Activated naive CD8-positive, alpha-beta T cell treated with anti-CD3 and anti-CD28 coated beads, Interleukin-2, amount 10 ng/mL, durations not matched to agents 7 days and 5 days (primary cell): ENCODE measurements at regions not wholly inside any gene's neighbourhood (a gene's known extent, or its start where the extent isn't known, plus 50 kb on each side); places are given as distances from the start of the nearest gene placed in this dataset.
A peak's percentile ranks its signal among the peaks of the same experiment; 100 is the strongest.
"Not testable (repeated sequence)": the region's sequence is repeated elsewhere in the genome, so short reads cannot be mapped to it uniquely, and the experiment has no call there.

Experiments used
- ATAC-seq: fragments of 150-1000 bp; cut with Tn5 transposase; one replicate; pipeline ENCODE4 v1.10.0; 2021; ENCODE audit warnings: low read depth, moderate library complexity
- POLR2A ChIA-PET: fragments of 350-600 bp; sonication (Branson Sonifier 250); formaldehyde crosslinking; loops from one replicate; lab custom pipeline; 2021; ENCODE audit warnings: antibody characterized with exemption; lab: Charles Lee
- DNase-seq: peaks from one replicate; pipeline ENCODE4 v3.0.0; 2021
- H3K27ac Mint-ChIP-seq: one replicate; pipeline ENCODE4 v1.8.0; 2022; ENCODE audit warnings: mild to moderate bottlenecking, mixed read lengths
- H3K27me3 Mint-ChIP-seq: one replicate; pipeline ENCODE4 v1.8.0; 2022; ENCODE audit warnings: mild to moderate bottlenecking, moderate library complexity, mixed read lengths
- H3K36me3 Mint-ChIP-seq: one replicate; pipeline ENCODE4 v1.8.0; 2021; ENCODE audit warnings: mild to moderate bottlenecking, mixed read lengths
- H3K4me1 Mint-ChIP-seq: one replicate; pipeline ENCODE4 v1.8.0; 2021; ENCODE audit warnings: mixed read lengths
- H3K4me3 Mint-ChIP-seq: one replicate; pipeline ENCODE4 v1.8.0; 2022; ENCODE audit warnings: mild to moderate bottlenecking, moderate library complexity, mixed read lengths
- H3K9me3 Mint-ChIP-seq: one replicate; pipeline ENCODE4 v1.8.0; 2021; ENCODE audit warnings: mixed read lengths

DNA sequence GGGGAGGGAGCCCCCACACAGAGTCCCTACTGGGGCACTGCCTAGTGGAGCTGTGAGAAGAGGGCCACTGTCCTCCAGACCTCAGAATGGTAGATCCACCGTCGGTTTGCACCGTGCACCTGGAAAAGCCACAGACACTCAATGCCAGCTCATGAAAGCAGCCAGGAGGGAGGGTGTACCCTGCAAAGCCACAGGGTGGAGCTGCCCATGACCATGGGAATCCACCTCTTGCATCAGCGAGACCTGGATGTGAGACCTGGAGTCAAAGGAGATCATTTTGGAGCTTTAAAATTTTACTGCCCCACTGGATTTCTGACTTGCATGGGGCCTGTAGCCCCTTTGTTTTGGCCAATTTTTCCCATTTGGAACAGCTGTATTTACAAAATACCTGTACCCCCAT lies 188.1 kb upstream of the IRX4 start:
- H3K27ac Mint-ChIP-seq, ATAC-seq, H3K36me3 Mint-ChIP-seq, DNase-seq, H3K9me3 Mint-ChIP-seq, H3K27me3 Mint-ChIP-seq, POLR2A ChIA-PET, H3K4me1 Mint-ChIP-seq, H3K4me3 Mint-ChIP-seq: not testable (repeated sequence)

DNA sequence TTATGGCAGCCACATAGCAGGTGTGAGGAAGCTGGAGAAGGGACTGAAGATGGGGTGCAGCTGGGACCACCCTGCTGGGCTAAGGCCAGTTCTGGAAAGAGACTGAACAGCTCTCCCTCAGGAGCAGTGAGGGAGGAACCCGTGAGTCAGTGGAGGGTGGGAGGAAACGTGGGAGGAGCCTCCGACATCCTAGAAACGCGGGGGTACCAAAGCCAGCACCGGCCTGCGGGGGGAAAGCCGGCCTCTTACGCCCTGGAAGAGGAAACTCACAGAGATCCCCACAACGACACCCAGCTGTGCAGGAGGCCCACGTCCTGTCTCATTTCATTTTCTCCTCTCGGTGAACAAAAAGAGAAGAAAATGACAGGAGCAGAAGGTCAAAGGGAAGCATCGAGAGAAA lies 185.8 kb upstream of the IRX4 start:
- no peak for ATAC-seq
- peaks cover under 1% of the 10 kb centered on the region for H3K9me3 Mint-ChIP-seq
- peaks cover 3% of the 10 kb centered on the region for H3K27me3 Mint-ChIP-seq
- POLR2A ChIA-PET: no interaction called here
- no peak overlapping the region for H3K27ac Mint-ChIP-seq
- DNase-seq: no peak
- no peak overlapping the region for H3K4me3 Mint-ChIP-seq
- no peaks in the 10 kb centered on the region for H3K4me1 Mint-ChIP-seq
- H3K36me3 Mint-ChIP-seq: no peaks in the 10 kb centered on the region

DNA sequence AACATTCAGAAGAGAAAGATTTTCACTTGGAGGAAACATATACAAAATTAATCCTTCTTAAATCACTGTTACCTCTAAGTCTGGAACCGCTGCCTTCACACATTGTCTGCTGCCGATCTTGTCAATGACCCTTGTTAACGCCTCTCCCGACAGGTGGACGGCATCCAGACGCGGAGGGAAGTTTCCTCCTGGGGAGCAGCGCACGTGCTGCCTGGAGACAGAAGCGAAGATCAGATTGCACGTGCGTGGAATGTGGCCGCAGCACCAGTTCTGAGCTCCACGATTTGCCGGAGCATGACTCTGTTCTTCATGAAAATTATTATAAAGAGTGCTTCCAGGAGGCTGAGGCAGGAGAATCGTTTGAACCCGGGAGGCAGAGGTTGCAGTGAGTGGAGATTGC lies 183.6 kb upstream of the IRX4 start:
- DNase-seq (no peak), ATAC-seq (no peak)
- H3K4me3 Mint-ChIP-seq: no peak overlapping the region
- H3K27ac Mint-ChIP-seq: no peak overlapping the region
- POLR2A ChIA-PET: no interaction called here
- no peaks in the 10 kb centered on the region for H3K36me3 Mint-ChIP-seq
- H3K4me1 Mint-ChIP-seq: no peaks in the 10 kb centered on the region
- peaks cover 7% of the 10 kb centered on the region for H3K27me3 Mint-ChIP-seq
- peaks cover 2% of the 10 kb centered on the region for H3K9me3 Mint-ChIP-seq

DNA sequence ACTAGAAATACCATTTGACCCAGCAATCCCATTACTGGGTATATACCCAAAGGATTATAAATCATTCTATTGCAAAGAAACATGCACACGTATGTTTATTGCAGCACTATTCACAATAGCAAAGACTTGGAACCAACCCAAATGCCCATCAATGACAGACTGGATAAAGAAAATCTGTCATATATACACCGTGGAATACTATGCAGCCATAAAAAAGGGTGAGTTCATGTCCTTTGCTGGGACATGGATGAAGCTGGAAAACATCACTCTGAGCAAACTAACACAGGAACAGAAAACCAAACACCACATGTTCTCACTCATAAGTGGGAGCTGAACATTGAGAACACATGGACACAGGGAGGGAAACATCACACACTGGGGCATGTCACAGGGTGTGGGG lies 180.7 kb upstream of the IRX4 start:
- H3K27ac Mint-ChIP-seq, H3K36me3 Mint-ChIP-seq, POLR2A ChIA-PET, DNase-seq, H3K4me1 Mint-ChIP-seq, H3K4me3 Mint-ChIP-seq, H3K27me3 Mint-ChIP-seq, ATAC-seq, H3K9me3 Mint-ChIP-seq: not testable (repeated sequence)

DNA sequence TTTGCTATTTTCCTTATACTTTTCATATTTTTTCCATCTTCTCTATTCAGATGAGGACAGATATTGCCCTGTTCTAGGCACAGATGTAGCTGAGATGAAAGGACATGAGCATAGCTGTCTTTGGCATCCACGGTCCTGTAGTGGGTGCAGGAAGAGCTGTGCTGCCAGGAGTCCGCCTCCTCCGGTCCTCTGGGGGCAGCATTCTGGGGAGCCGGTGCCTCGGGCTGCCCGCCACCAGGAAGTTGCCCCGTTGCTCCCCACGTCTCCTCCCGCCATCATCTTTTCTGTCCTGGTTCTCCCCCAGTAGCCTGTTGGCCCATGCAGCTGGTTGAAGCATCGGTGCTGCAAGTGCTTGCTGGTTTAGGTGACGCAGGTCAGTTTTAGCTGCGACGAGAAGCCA lies 170.0 kb upstream of the IRX4 start:
- POLR2A ChIA-PET: no interaction called here
- H3K27me3 Mint-ChIP-seq: peaks cover 11% of the 10 kb centered on the region
- ATAC-seq (no peak), DNase-seq (no peak)
- no peaks in the 10 kb centered on the region for H3K36me3 Mint-ChIP-seq
- no peaks in the 10 kb centered on the region for H3K4me1 Mint-ChIP-seq
- H3K9me3 Mint-ChIP-seq: no peaks in the 10 kb centered on the region
- no peak overlapping the region for H3K27ac Mint-ChIP-seq
- no peak overlapping the region for H3K4me3 Mint-ChIP-seq

DNA sequence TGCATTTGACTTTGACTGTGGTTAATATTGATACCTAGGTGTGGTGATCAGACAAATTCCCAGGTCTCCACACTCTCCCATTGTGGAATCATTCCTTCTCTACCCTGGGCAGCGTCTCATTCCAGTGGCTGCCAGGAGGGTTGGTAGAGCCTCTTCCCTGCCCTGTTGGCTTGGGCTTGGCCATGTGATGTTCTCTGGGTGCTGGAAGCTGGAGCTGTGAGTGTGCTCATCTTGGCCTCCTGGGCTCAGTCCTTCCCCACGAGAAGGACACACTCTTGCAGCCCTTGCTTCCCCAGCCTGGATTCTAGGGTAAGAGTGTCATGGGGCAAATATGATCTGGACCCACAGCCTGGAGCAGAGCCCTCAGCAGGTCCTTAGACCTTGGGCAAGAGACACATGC lies 167.2 kb upstream of the IRX4 start:
- no peaks in the 10 kb centered on the region for H3K4me1 Mint-ChIP-seq
- H3K27ac Mint-ChIP-seq: no peak overlapping the region
- H3K4me3 Mint-ChIP-seq: no peak overlapping the region
- POLR2A ChIA-PET: no interaction called here
- H3K36me3 Mint-ChIP-seq: no peaks in the 10 kb centered on the region
- peaks cover 17% of the 10 kb centered on the region for H3K27me3 Mint-ChIP-seq
- H3K9me3 Mint-ChIP-seq: peaks cover 2% of the 10 kb centered on the region
- no peak for DNase-seq
- no peak for ATAC-seq

DNA sequence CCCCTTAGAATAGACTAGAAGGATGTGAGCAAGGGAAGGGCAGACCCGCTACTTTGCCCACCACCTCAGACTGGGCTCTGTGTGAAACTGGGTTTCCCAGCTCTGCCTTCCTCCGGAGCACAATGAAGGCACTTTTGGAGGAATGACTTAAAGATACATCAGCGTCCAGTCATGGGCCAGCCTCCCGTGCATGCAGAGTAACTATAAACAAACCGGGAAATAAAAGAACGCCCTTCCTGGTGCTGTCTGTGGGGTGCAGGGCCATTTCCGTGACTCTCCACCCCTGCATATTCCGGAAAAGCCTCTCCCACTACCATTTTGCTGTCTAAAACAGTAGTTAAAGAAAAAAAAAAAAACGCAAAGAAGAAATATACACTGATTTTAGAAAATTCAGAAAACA lies 165.9 kb upstream of the IRX4 start:
- H3K4me1 Mint-ChIP-seq: no peaks in the 10 kb centered on the region
- POLR2A ChIA-PET: no interaction called here
- DNase-seq: no peak
- peaks cover 16% of the 10 kb centered on the region for H3K27me3 Mint-ChIP-seq
- H3K27ac Mint-ChIP-seq: no peak overlapping the region
- H3K36me3 Mint-ChIP-seq: no peaks in the 10 kb centered on the region
- no peak for ATAC-seq
- no peak overlapping the region for H3K4me3 Mint-ChIP-seq
- H3K9me3 Mint-ChIP-seq: peaks cover 2% of the 10 kb centered on the region

DNA sequence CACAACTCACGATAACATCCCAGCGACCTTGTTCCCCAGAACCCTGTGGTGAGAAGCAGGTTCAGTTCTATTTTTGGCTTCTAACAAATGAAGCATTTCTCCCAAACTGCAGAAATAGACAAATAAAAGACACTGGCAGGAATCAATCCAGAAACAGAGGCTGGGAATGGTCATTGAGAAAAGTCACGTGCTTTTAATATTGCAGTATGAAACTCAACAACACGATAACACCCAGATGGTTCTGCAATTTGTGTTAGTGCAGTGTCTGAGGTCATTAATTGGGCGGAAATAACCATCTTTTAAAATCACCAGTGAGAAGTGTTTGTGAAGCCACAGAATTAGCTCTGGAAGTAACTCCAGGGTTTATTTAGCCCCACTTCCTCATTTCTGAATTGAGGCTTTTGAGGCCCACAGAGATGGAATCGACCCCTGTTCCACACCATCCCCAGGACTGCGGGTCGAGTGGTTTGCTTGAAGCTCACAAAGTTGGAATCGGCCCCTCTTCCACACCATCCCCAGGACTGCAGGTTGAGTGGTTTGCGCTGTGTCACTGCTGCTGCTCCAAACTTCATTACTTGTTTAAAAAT lies 164.7 kb upstream of the IRX4 start:
- Mint-ChIP-seq H3K4me3 (no peak overlapping the region), H3K27ac (no peak overlapping the region), H3K9me3 (peaks cover 2% of the 10 kb centered on the region), H3K36me3 (no peaks in the 10 kb centered on the region), H3K4me1 (no peaks in the 10 kb centered on the region), H3K27me3 (peaks cover 16% of the 10 kb centered on the region)
- POLR2A ChIA-PET: no interaction called here
- DNase-seq (no peak), ATAC-seq (no peak)

DNA sequence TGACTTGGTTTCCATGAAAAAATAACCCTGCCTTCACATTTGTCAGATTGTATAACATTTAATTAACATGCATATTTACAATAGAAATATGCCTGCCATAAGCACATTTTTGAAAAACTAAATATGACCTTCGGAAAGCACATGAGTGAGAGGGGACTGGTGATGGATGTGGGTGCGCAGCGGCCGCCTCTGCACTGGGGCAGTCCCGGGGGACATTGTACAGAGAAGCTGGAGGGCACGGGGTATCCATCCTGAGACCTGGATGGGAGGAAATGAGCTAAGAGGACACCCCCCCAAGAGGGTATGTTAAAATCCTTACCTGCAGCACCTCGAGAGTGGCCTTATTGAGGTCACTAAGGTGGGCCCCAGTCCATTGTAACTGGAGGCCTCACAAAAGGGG lies 161.3 kb upstream of the IRX4 start:
- no peak for ATAC-seq
- H3K27me3 Mint-ChIP-seq: peaks cover 9% of the 10 kb centered on the region
- no peak for DNase-seq

DNA sequence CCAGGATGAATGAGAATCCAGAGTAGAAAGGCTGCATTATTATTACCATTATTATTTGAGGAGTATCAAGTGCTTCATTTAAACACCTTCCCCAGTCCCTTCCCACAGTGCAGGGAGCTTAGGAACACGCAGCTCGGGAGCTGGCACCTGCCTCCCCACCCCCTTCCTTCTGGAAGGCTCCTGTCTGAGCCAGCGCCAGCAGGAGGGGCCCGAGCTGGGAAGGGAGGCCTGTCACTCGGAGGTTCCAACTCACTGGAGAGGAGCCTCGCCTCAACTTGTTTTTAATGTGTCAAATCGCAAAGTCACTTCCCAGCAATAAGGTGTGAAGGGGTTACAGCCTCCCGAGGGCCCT lies 156.4 kb upstream of the IRX4 start:
- no peak overlapping the region for H3K4me3 Mint-ChIP-seq
- H3K27ac Mint-ChIP-seq: no peak overlapping the region
- POLR2A ChIA-PET: no interaction called here
- H3K36me3 Mint-ChIP-seq: no peaks in the 10 kb centered on the region
- peaks cover 20% of the 10 kb centered on the region for H3K27me3 Mint-ChIP-seq
- ATAC-seq: no peak
- no peaks in the 10 kb centered on the region for H3K9me3 Mint-ChIP-seq
- H3K4me1 Mint-ChIP-seq: no peaks in the 10 kb centered on the region
- DNase-seq: no peak

More for the DNA sequence above, 161.3 kb upstream of the IRX4 start:
- Mint-ChIP-seq H3K27ac (no peak overlapping the region), H3K9me3 (peaks cover 2% of the 10 kb centered on the region), H3K36me3 (no peaks in the 10 kb centered on the region), H3K4me1 (no peaks in the 10 kb centered on the region), H3K4me3 (no peak overlapping the region)
- POLR2A ChIA-PET: no interaction called here

DNA sequence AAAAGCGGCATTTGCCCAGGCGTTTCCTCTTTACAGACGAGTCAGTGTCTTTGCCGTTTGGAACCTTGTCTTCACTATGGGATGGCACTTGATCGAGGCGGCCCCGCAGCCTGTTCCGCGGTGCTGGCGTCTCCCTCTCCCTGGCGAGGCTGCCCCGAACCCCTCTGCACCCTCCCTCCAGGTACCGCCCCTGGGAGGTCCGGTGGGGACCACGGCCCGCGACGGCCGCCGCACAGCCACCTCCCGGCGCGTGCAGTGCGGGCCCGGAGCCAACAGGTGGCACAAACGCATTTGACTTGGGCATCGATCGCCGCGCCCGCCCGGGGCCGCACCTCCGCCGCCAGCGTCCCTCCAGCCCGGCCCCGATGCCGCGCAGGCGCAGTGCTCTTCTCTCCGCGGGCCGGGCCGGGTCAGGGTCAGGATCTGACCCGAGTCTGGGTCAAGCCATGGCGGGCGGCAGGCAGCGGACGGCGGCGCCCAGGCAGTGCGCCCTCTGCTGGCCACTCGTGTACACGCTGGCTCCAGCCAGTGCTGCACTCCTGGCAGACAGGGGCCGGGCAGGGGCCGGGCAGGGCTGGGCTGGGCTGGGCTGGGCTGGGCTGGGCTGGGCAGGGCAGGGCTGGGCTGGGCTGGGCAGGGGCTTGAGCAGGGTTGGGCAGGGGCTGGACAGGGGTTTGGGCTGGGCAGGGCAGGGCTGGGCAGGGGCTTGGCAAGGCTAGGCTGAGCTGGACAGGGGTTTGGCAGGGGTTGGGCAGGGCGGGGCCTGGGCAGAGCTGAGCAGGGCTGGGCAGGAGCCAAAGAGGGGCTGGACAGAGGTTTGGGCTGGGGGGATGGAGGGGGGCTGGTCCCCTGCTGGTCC lies 155.8 kb upstream of the IRX4 start:
- POLR2A ChIA-PET: no interaction called here
- no peaks in the 10 kb centered on the region for H3K36me3 Mint-ChIP-seq
- H3K4me1 Mint-ChIP-seq: no peaks in the 10 kb centered on the region
- ATAC-seq: peak; percentile 91
- H3K9me3 Mint-ChIP-seq: no peaks in the 10 kb centered on the region
- H3K4me3 Mint-ChIP-seq: peak overlapping the region; percentile 68
- peak; percentile 80 for DNase-seq
- peaks cover 20% of the 10 kb centered on the region for H3K27me3 Mint-ChIP-seq
- no peak overlapping the region for H3K27ac Mint-ChIP-seq

DNA sequence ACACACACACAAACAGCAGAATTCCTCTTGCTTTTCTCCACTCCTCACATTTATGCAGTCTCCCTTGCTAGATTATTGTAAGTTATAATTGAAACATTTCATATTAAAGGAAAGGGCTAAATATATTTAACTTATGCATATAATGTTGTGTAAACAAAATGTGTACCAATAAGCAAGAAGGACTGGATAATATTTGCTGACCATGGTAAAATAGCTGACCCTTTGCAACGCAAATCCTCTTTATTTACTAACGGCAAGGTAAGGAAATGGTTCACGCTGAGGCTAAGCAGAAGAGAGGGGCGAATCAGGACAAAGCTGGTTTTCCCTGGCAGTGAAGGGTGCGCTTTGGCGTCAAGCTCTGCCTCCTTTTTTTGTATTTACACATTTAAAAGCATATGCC lies 154.2 kb upstream of the IRX4 start:
- H3K27me3 Mint-ChIP-seq: peaks cover 33% of the 10 kb centered on the region
- no peak for DNase-seq
- H3K4me1 Mint-ChIP-seq: no peaks in the 10 kb centered on the region
- ATAC-seq: no peak
- H3K36me3 Mint-ChIP-seq: no peaks in the 10 kb centered on the region
- H3K4me3 Mint-ChIP-seq: no peak overlapping the region
- no peaks in the 10 kb centered on the region for H3K9me3 Mint-ChIP-seq
- H3K27ac Mint-ChIP-seq: no peak overlapping the region
- POLR2A ChIA-PET: no interaction called here

DNA sequence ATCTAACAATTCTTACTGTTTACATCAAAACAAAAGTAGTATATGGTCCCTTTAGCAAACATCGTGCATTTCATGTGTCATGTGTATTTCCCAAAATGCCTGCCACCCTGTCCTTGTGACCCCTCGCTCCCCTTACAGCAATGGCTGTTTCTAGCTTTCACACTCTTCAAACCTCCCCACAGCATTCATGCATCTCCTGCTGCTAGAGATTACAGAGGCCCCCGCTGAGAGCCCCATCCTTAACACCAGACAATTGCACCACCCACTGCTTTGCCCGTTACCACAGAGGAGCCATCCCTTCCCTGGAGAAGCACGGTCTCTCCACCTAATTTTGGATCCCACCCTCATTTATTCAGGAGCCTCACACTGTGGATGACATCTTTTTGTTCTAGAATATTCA lies 149.7 kb upstream of the IRX4 start:
- DNase-seq (no peak), ATAC-seq (no peak)
- Mint-ChIP-seq H3K27me3 (peaks cover 39% of the 10 kb centered on the region), H3K4me3 (no peak overlapping the region), H3K27ac (no peak overlapping the region), H3K36me3 (no peaks in the 10 kb centered on the region), H3K4me1 (no peaks in the 10 kb centered on the region), H3K9me3 (no peaks in the 10 kb centered on the region)
- POLR2A ChIA-PET: no interaction called here

DNA sequence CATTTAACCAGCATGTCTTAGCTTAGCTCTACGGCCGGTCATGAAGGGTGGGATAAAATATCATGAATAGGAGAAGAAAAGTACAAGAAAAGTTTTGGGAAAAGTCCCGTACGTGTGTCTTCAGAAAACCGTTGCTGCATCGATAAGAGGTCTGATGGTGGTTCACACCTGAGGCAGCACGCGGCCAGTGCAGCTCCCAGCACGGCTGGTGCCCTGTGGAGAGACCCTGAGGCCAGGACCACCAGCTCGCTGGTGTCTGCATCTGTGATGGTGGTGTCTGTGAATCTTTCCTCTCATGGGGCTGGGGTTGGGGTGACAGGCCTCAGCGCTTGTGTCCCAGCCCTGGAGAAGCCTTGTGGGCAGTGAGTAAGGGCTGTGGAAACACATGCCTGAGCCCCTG lies 148.9 kb upstream of the IRX4 start:
- H3K36me3 Mint-ChIP-seq: no peaks in the 10 kb centered on the region
- H3K9me3 Mint-ChIP-seq: no peaks in the 10 kb centered on the region
- no peak overlapping the region for H3K4me3 Mint-ChIP-seq
- POLR2A ChIA-PET: no interaction called here
- H3K27me3 Mint-ChIP-seq: peaks cover 35% of the 10 kb centered on the region
- no peak for ATAC-seq
- DNase-seq: no peak
- no peak overlapping the region for H3K27ac Mint-ChIP-seq
- no peaks in the 10 kb centered on the region for H3K4me1 Mint-ChIP-seq
